Left lung (tissue), 4 donors: ENCODE measurements at regions not wholly inside any gene's neighbourhood (a gene's known extent, or its start where the extent isn't known, plus 50 kb on each side); places are given as distances from the start of the nearest gene placed in this dataset.

Experiments used
- ATAC-seq: fragments of 200-7000 bp; cut with Tn5 transposase; one replicate; pipeline ENCODE4 v1.9.1; 2020; ENCODE audit warnings: moderate library complexity
- DNase-seq, 4 donors: peaks; one replicate each; pipeline ENCODE4 v3.0.0-alpha.2; 2013 to 2020
- H3K27ac ChIP-seq, 2 donors: fragments of 200-600 bp; sonication (generic) in 1 of 2; one replicate each; pipeline versions ENCODE4 v1.5.0 to v1.8.0; 2020 to 2021
- H3K27me3 ChIP-seq, 2 donors: fragments of 200-600 bp; sonication (generic) in 1 of 2; one replicate each; pipeline versions ENCODE4 v1.5.0 to v1.8.0; 2020 to 2021
- H3K36me3 ChIP-seq, 2 donors: fragments of 200-600 bp; sonication (generic) in 1 of 2; one replicate each; pipeline versions ENCODE4 v1.5.0 to v1.8.0; 2020 to 2021
- H3K4me1 ChIP-seq, 2 donors: fragments of 200-600 bp; one replicate each; pipeline ENCODE4 v1.8.0; 2021
- H3K4me3 ChIP-seq, 2 donors: fragments of 200-600 bp; sonication (generic) in 1 of 2; one replicate each; pipeline versions ENCODE4 v1.5.0 to v1.8.0; 2020 to 2021; ENCODE audit warnings: mild to moderate bottlenecking in 1 of 2
- H3K9me3 ChIP-seq, 2 donors: fragments of 200-600 bp; sonication (generic) in 1 of 2; one replicate each; pipeline versions ENCODE4 v1.5.0 to v1.8.0; 2020 to 2021
- CTCF ChIP-seq, 2 donors: fragments of 200-600 bp; sonication (generic) in 1 of 2; IDR thresholded peaks; one replicate each; pipeline versions ENCODE4 v1.5.0 to v1.8.0; 2021; ENCODE audit warnings: antibody characterized with exemption in 2 of 2
- intact Hi-C, 2 donors: fragments of 100-400 bp; cut with DNase I; formaldehyde crosslinking; loops; one replicate each; pipeline versions ENCODE4 v1.11.2 to v1.14.2; 2022
- donor health status: DM: no; HTN: yes; CAD: no.
- donor health status: DM: no; HTN: no; CAD: no.

GRCh38 chr1:189693140-189693539, 784.5 kb downstream of the BRINP3 start:
- TF ChIP-seq CTCF (IDR thresholded peaks at IDR 0.05): no peak
- no peak overlapping the region for H3K27ac ChIP-seq
- ATAC-seq (no peak), DNase-seq (no peak)
- H3K36me3 ChIP-seq: no peaks in the 10 kb centered on the region
- intact Hi-C loops: no loop called here
- H3K9me3 ChIP-seq: peaks cover 0 to 22% of the 10 kb centered on the region in 2 donors
- H3K4me1 ChIP-seq: no peaks in the 10 kb centered on the region
- H3K27me3 ChIP-seq: no peaks in the 10 kb centered on the region
- no peak overlapping the region for H3K4me3 ChIP-seq

GRCh38 chr1:189696297-189696696, 781.4 kb downstream of the BRINP3 start:
- H3K4me1 ChIP-seq: no peaks in the 10 kb centered on the region
- no peak overlapping the region for H3K4me3 ChIP-seq
- no peaks in the 10 kb centered on the region for H3K36me3 ChIP-seq
- TF ChIP-seq CTCF (IDR thresholded peaks at IDR 0.05): no peak
- DNase-seq (peak in 1 of 4 donors; percentile 45), ATAC-seq (no peak)
- intact Hi-C loops: no loop called here
- H3K9me3 ChIP-seq: peaks cover 0 to 22% of the 10 kb centered on the region in 2 donors
- no peak overlapping the region for H3K27ac ChIP-seq
- H3K27me3 ChIP-seq: no peaks in the 10 kb centered on the region

GRCh38 chr1:189697113-189697512, 780.6 kb downstream of the BRINP3 start:
- no peaks in the 10 kb centered on the region for H3K4me1 ChIP-seq
- DNase-seq (peak in 1 of 4 donors; percentile 68), ATAC-seq (no peak)
- no peak overlapping the region for H3K4me3 ChIP-seq
- no peak overlapping the region for H3K27ac ChIP-seq
- H3K36me3 ChIP-seq: no peaks in the 10 kb centered on the region
- H3K9me3 ChIP-seq: peaks cover 0 to 22% of the 10 kb centered on the region in 2 donors
- no peak for TF ChIP-seq CTCF (IDR thresholded peaks at IDR 0.05)
- no peaks in the 10 kb centered on the region for H3K27me3 ChIP-seq
- intact Hi-C loops: no loop called here

GRCh38 chr1:189701606-189702005, 776.1 kb downstream of the BRINP3 start:
- no peak for TF ChIP-seq CTCF (IDR thresholded peaks at IDR 0.05)
- Histone ChIP-seq H3K36me3 (no peaks in the 10 kb centered on the region), H3K27me3 (no peaks in the 10 kb centered on the region), H3K4me3 (no peak overlapping the region), H3K4me1 (no peaks in the 10 kb centered on the region), H3K27ac (no peak overlapping the region), H3K9me3 (peaks cover 0 to 12% of the 10 kb centered on the region in 2 donors)
- ATAC-seq (no peak), DNase-seq (no peak)
- intact Hi-C loops: no loop called here

- Histone ChIP-seq H3K4me3 (no peak overlapping the region), H3K36me3 (no peaks in the 10 kb centered on the region), H3K9me3 (peaks cover 0 to 7% of the 10 kb centered on the region in 2 donors), H3K4me1 (no peaks in the 10 kb centered on the region), H3K27me3 (no peaks in the 10 kb centered on the region), H3K27ac (no peak overlapping the region)
- TF ChIP-seq CTCF (IDR thresholded peaks at IDR 0.05): no peak
- intact Hi-C loops: no loop called here
- DNase-seq (no peak), ATAC-seq (no peak)
Observed at GRCh38 chr1:189706594-189706993, 771.1 kb downstream of the BRINP3 start.
